ENCODE measurements at regions not wholly inside any gene's neighbourhood (a gene's known extent, or its start where the extent isn't known, plus 50 kb on each side); places are given as distances from the start of the nearest gene placed in this dataset.
"Not testable (repeated sequence)": the region's sequence is repeated elsewhere in the genome, so short reads cannot be mapped to it uniquely, and the experiment has no call there.

DNA sequence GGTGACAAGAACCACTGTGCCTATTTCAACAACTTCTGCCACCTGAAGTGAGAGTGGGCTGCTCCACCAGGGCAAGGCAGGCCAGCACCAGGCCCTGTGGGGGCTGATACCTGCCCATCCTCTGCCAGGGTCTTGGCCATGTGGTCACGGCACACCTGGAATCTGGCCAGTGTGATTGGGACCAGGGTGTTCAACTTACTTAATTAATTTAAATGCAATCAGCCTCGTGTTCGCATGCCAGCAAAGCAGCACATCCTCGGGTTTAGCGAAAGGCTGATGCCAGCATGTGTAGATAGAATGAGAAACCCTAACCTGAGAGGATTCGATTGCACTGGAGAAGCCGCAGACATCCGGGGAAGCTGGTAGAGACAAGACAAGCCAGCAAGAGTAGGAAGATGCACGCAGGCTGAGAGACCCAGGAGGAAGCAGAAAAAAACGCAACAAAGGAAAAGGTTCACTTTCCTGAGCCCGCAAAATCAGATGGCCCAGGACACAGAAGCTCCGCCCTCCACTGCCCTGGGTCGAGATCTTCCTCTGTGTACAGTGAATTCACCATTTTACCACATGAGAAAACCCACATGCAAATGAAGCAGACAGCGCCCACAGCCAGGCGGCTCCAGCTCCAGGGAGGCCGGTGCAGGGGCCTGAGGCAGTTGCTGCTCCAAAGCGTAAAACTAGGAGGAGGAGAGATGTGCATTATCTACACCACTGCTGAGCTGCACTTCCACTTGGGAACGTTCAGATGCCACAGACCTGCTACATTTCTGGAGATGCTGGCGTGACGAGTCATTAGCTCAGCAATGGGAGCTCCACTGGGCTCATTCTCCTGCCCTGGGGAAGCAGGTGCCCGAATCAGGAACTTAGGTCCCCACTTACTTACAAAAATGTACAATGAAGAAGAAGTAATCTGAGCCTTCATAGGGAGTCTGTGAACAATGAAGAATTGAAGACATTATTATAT, 92.1 kb downstream of the TMEM18 start:
- DNase-seq (peak; percentile 5 to 64 (median 28)), ATAC-seq (replicated peaks in 1 of 4) (peak; percentile 79 to 89 (median 84))
- H3K27me3 Mint-ChIP-seq: peaks cover 6 to 17% of the 10 kb centered on the region in 2 donors
- Histone ChIP-seq H3K9me3 (no peaks in the 10 kb centered on the region), H3K36me3 (ENCODE audit: control insufficient read depth in 2 of 2, extremely low read depth in 1 of 2, insufficient read depth in 1 of 2, low read length in 1 of 2) (no peaks in the 10 kb centered on the region), H3K4me1 (ENCODE audit: control insufficient read depth in 1 of 2, extremely low read depth in 1 of 2, insufficient read depth in 2 of 2, low read length in 2 of 2) (peaks cover 6 to 18% of the 10 kb centered on the region in 2 experiments), H3K27ac (ENCODE audit: low read length) (no peak overlapping the region), H3K27me3 (replicated peaks in 1 of 2; ENCODE audit: control insufficient read depth in 2 of 2, extremely low read depth in 1 of 2, insufficient read depth in 2 of 2, low read length in 1 of 2) (peaks cover 0 to 30% of the 10 kb centered on the region in 2 experiments), H3K4me3 (ENCODE audit: control insufficient read depth in 1 of 2, extremely low read depth in 1 of 2, low read length in 1 of 2) (peak overlapping the region; percentile 3 to 38)
- peak overlapping the region; percentile 29 to 50 for H3K27ac Mint-ChIP-seq
- 3% methylated on average over 19 of the region's 21 CpGs for WGBS (ENCODE audit: insufficient coverage)
- no peaks in the 10 kb centered on the region for H3K36me3 Mint-ChIP-seq
- peak overlapping the region; percentile 65 to 76 (median 65) for H3K4me3 Mint-ChIP-seq
- no peaks in the 10 kb centered on the region for H3K9me3 Mint-ChIP-seq
- peaks cover 14 to 18% (median 15%) of the 10 kb centered on the region in 3 donors for H3K4me1 Mint-ChIP-seq
- ChIA-PET CTCF (interaction anchor here in 1 of 2 donors (0.7 kb wide), 1 partner anchor 51 kb away, joined by 3 read pairs; no protein-coding TSS in a partner anchor), POLR2A (no interaction called here)

DNA sequence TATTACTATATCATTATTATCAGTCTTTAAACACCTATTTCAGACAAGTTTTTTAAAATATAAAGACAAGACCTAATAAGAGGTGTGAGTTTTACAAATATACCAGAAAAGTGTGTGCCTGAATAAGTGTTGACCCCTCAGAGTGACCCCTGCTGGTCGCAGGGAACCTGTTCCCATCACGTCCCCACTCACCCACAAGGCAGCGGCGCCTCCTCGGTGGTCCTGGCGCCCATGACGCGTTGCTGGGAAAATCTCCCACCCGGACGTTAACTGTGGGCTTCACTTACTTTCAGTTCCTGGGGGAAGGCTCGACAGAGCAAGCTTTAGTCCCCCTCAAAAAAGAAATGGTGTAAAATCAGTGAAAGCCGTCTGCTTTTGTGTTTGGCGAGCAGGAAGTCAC, 93.5 kb downstream of the TMEM18 start:
- DNase-seq (no peak), ATAC-seq (replicated peaks in 1 of 4) (no peak)
- H3K27me3 ChIP-seq (replicated peaks in 1 of 2; ENCODE audit: control insufficient read depth in 2 of 2, extremely low read depth in 1 of 2, insufficient read depth in 2 of 2, low read length in 1 of 2): peaks cover 0 to 29% of the 10 kb centered on the region in 2 experiments
- Mint-ChIP-seq H3K4me1 (peaks cover 14 to 18% (median 15%) of the 10 kb centered on the region in 3 donors), H3K4me3 (no peak overlapping the region), H3K9me3 (no peaks in the 10 kb centered on the region), H3K27me3 (peaks cover 2 to 12% of the 10 kb centered on the region in 2 donors), H3K27ac (no peak overlapping the region), H3K36me3 (no peaks in the 10 kb centered on the region)
- H3K4me3 ChIP-seq (ENCODE audit: control insufficient read depth in 1 of 2, extremely low read depth in 1 of 2, low read length in 1 of 2): no peak overlapping the region
- peaks cover 6 to 18% of the 10 kb centered on the region in 2 experiments for H3K4me1 ChIP-seq (ENCODE audit: control insufficient read depth in 1 of 2, extremely low read depth in 1 of 2, insufficient read depth in 2 of 2, low read length in 2 of 2)
- 86% methylated on average over 8 of the region's 13 CpGs for WGBS (ENCODE audit: insufficient coverage)
- H3K9me3 ChIP-seq: no peaks in the 10 kb centered on the region
- H3K36me3 ChIP-seq (ENCODE audit: control insufficient read depth in 2 of 2, extremely low read depth in 1 of 2, insufficient read depth in 1 of 2, low read length in 1 of 2): no peaks in the 10 kb centered on the region
- CTCF ChIA-PET: no interaction called here
- POLR2A ChIA-PET: no interaction called here
- no peak overlapping the region for H3K27ac ChIP-seq (ENCODE audit: low read length)

- ATAC-seq (replicated peaks in 1 of 4): no peak
- Histone ChIP-seq H3K27me3 (replicated peaks in 1 of 2; ENCODE audit: control insufficient read depth in 2 of 2, extremely low read depth in 1 of 2, insufficient read depth in 2 of 2, low read length in 1 of 2) (peaks cover 0 to 22% of the 10 kb centered on the region in 2 experiments), H3K4me3 (ENCODE audit: control insufficient read depth in 1 of 2, extremely low read depth in 1 of 2, low read length in 1 of 2) (no peak overlapping the region), H3K27ac (ENCODE audit: low read length) (no peak overlapping the region), H3K4me1 (ENCODE audit: control insufficient read depth in 1 of 2, extremely low read depth in 1 of 2, insufficient read depth in 2 of 2, low read length in 2 of 2) (peaks cover 6 to 18% of the 10 kb centered on the region in 2 experiments), H3K36me3 (ENCODE audit: control insufficient read depth in 2 of 2, extremely low read depth in 1 of 2, insufficient read depth in 1 of 2, low read length in 1 of 2) (no peaks in the 10 kb centered on the region), H3K9me3 (no peaks in the 10 kb centered on the region)
- WGBS (ENCODE audit: insufficient coverage): 93% methylated on average over 47 of the region's 54 CpGs
- ChIA-PET POLR2A (no interaction called here), CTCF (no interaction called here)
- peaks cover 5 to 13% of the 10 kb centered on the region in 2 donors for H3K27me3 Mint-ChIP-seq
- no peak overlapping the region for H3K4me3 Mint-ChIP-seq
- H3K36me3 Mint-ChIP-seq: peaks cover 3% of the 10 kb centered on the region
- H3K4me1 Mint-ChIP-seq: peaks cover 14 to 18% (median 15%) of the 10 kb centered on the region in 3 donors
- H3K27ac Mint-ChIP-seq: no peak overlapping the region
- H3K9me3 Mint-ChIP-seq: peaks cover 0 to 4% (median 0%) of the 10 kb centered on the region in 3 donors
- DNase-seq: no peak
These were observed 94.2 kb downstream of the TMEM18 start for GRCh38 chr2:582792-583528.

GRCh38 chr2:582289-582688, 94.9 kb downstream of the TMEM18 start:
- H3K27ac Mint-ChIP-seq; H3K9me3 Mint-ChIP-seq; DNase-seq; POLR2A ChIA-PET; H3K9me3 ChIP-seq; H3K27ac ChIP-seq (ENCODE audit: low read length); H3K4me3 ChIP-seq (ENCODE audit: control insufficient read depth in 1 of 2, extremely low read depth in 1 of 2, low read length in 1 of 2); H3K36me3 Mint-ChIP-seq; H3K4me3 Mint-ChIP-seq; ATAC-seq (replicated peaks in 1 of 4); H3K27me3 Mint-ChIP-seq; H3K36me3 ChIP-seq (ENCODE audit: control insufficient read depth in 2 of 2, extremely low read depth in 1 of 2, insufficient read depth in 1 of 2, low read length in 1 of 2); CTCF ChIA-PET: not testable (repeated sequence)
- H3K27me3 ChIP-seq (replicated peaks in 1 of 2; ENCODE audit: control insufficient read depth in 2 of 2, extremely low read depth in 1 of 2, insufficient read depth in 2 of 2, low read length in 1 of 2): peaks cover 0 to 16% of the 10 kb centered on the region in 2 experiments
- H3K4me1 ChIP-seq (ENCODE audit: control insufficient read depth in 1 of 2, extremely low read depth in 1 of 2, insufficient read depth in 2 of 2, low read length in 2 of 2): peaks cover 6 to 18% of the 10 kb centered on the region in 2 experiments
- peaks cover 14 to 18% (median 15%) of the 10 kb centered on the region in 3 donors for H3K4me1 Mint-ChIP-seq
- WGBS (ENCODE audit: insufficient coverage): 87% methylated on average over 20 of the region's 23 CpGs

GRCh38 chr2:579961-580360, 97.2 kb downstream of the TMEM18 start:
- Mint-ChIP-seq H3K4me3 (no peak overlapping the region), H3K27ac (no peak overlapping the region), H3K27me3 (peaks cover 5 to 9% of the 10 kb centered on the region in 2 donors), H3K4me1 (peaks cover 4 to 6% (median 5%) of the 10 kb centered on the region in 3 donors), H3K9me3 (peaks cover 9 to 21% (median 13%) of the 10 kb centered on the region in 3 donors), H3K36me3 (peaks cover 8% of the 10 kb centered on the region)
- peaks cover 2 to 5% of the 10 kb centered on the region in 2 experiments for H3K4me1 ChIP-seq (ENCODE audit: control insufficient read depth in 1 of 2, extremely low read depth in 1 of 2, insufficient read depth in 2 of 2, low read length in 2 of 2)
- no CpG with 5 or more reads among the region's 8 CpGs for WGBS (ENCODE audit: insufficient coverage)
- ChIA-PET CTCF (no interaction called here), POLR2A (no interaction called here)
- H3K36me3 ChIP-seq (ENCODE audit: control insufficient read depth in 2 of 2, extremely low read depth in 1 of 2, insufficient read depth in 1 of 2, low read length in 1 of 2): no peaks in the 10 kb centered on the region
- ATAC-seq (replicated peaks in 1 of 4) (no peak), DNase-seq (no peak)
- peaks cover 2% of the 10 kb centered on the region for H3K9me3 ChIP-seq
- H3K27me3 ChIP-seq (replicated peaks in 1 of 2; ENCODE audit: control insufficient read depth in 2 of 2, extremely low read depth in 1 of 2, insufficient read depth in 2 of 2, low read length in 1 of 2): peaks cover 0 to 9% of the 10 kb centered on the region in 2 experiments
- H3K4me3 ChIP-seq (ENCODE audit: control insufficient read depth in 1 of 2, extremely low read depth in 1 of 2, low read length in 1 of 2): no peak overlapping the region
- H3K27ac ChIP-seq (ENCODE audit: low read length): no peak overlapping the region

GRCh38 chr2:579351-579886, 97.8 kb downstream of the TMEM18 start:
- Mint-ChIP-seq H3K27me3 (peaks cover 5 to 9% of the 10 kb centered on the region in 2 donors), H3K27ac (no peak overlapping the region), H3K9me3 (peaks cover 11 to 27% (median 13%) of the 10 kb centered on the region in 3 donors), H3K4me3 (no peak overlapping the region), H3K4me1 (peaks cover 0 to under 1% (median 0%) of the 10 kb centered on the region in 3 donors), H3K36me3 (peaks cover 8% of the 10 kb centered on the region)
- WGBS (ENCODE audit: insufficient coverage): 80% methylated on average over 6 of the region's 9 CpGs
- CTCF ChIA-PET: interaction anchor here in 1 of 2 donors (0.7 kb wide), 1 partner anchor 57 kb away, joined by 3 read pairs; no protein-coding TSS in a partner anchor
- Histone ChIP-seq H3K9me3 (peaks cover 2% of the 10 kb centered on the region), H3K4me3 (ENCODE audit: control insufficient read depth in 1 of 2, extremely low read depth in 1 of 2, low read length in 1 of 2) (no peak overlapping the region), H3K27ac (ENCODE audit: low read length) (no peak overlapping the region), H3K27me3 (replicated peaks in 1 of 2; ENCODE audit: control insufficient read depth in 2 of 2, extremely low read depth in 1 of 2, insufficient read depth in 2 of 2, low read length in 1 of 2) (peaks cover 0 to 11% of the 10 kb centered on the region in 2 experiments), H3K4me1 (ENCODE audit: control insufficient read depth in 1 of 2, extremely low read depth in 1 of 2, insufficient read depth in 2 of 2, low read length in 2 of 2) (no peaks in the 10 kb centered on the region), H3K36me3 (ENCODE audit: control insufficient read depth in 2 of 2, extremely low read depth in 1 of 2, insufficient read depth in 1 of 2, low read length in 1 of 2) (no peaks in the 10 kb centered on the region)
- no peak for ATAC-seq (replicated peaks in 1 of 4)
- POLR2A ChIA-PET: no interaction called here
- no peak for DNase-seq

Data from T-cell (primary cell).